ENCODE measurements at regions not wholly inside any gene's neighbourhood (a gene's known extent, or its start where the extent isn't known, plus 50 kb on each side); places are given as distances from the start of the nearest gene placed in this dataset.
"Not testable (repeated sequence)": the region's sequence is repeated elsewhere in the genome, so short reads cannot be mapped to it uniquely, and the experiment has no call there.

DNA sequence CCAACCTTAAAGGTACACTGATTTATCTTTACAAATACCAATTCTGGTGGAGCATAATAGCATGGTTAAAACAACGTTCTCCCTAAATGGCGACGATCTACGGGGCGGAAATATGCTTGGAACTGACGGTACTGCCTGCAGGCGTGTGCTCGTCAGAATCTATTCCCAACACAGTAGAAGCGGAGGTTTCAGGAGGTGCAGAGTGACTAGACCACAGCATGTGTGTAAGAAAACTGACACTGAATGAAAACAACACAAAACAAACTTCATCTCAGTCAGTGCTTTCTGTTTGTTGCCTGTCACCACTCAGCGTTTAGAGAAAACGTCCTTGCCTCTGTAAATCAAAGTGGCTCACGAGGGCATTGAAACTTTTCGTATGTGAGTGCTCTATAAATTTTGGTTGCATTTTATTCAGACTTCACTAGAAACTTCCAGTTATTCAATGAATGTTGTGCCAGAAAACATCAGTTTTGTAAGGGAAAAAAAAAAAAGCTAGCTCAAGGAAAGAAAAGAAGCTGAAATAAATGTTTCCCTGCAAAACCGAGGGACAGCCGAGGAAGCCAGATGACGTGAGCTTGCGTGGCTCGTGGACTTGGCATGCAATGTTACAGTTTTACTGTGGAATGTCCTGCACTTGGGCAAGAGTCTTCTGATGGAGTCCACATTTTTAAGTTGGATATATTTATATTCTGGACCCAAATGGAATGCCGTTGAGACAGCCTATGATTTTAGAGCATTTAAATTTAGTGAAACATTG is 210.4 kb downstream of the LAT start:
- DNase-seq, result not testable (repeated sequence)

DNA sequence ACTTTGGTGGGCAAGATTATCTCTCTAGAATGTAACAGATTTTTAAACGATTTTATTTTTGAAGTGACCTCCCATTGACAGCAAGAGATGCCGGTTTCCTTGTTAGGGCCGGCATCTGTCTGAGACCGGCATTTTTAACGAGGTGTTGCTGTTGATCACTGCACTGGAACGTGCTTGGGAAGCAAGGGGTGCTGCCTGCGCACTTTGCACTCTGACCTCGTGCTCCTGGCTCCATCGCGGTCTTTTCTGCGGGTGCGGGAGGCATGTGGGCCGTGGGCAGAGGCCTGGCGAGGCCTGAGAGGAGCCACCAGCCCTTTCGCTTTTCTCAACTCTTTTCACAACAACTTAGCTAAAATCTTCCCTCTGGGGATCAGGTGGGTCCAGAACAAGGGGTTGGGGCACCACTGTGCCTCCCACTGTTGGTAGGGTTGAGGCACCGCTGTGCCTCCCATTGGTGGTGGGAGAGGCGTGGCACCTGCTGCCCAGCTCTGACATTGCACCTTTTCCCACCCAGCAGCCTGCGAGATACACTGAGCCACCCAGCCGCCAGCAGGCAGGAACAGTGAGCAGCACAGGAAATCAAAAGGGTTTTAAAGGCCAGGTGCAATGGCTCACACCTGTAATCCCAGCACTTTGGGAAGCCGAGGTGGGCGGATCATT is 209.5 kb downstream of the LAT start:
- DNase-seq, result not testable (repeated sequence)

GRCh38 chr16:29193634-29194033 is 208.8 kb downstream of the LAT start:
- DNase-seq, result not testable (repeated sequence)

DNA sequence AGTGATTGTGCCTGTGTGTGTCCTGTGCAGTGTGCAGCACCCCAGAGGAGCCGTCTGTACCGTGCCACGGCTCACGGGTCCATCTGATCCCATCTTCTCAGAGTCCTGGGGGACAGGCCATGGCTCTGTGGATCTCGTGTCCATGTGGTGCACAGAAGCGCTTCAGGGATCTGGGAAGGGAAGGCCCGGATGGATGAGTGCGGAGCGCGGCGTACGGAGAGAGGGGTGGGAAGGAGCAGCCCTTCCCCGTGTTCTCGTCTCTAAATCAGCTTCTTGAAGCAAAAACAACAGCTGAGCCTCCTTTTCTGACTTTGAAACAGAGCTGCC is 208.4 kb downstream of the LAT start:
- not testable (repeated sequence) for DNase-seq

DNA sequence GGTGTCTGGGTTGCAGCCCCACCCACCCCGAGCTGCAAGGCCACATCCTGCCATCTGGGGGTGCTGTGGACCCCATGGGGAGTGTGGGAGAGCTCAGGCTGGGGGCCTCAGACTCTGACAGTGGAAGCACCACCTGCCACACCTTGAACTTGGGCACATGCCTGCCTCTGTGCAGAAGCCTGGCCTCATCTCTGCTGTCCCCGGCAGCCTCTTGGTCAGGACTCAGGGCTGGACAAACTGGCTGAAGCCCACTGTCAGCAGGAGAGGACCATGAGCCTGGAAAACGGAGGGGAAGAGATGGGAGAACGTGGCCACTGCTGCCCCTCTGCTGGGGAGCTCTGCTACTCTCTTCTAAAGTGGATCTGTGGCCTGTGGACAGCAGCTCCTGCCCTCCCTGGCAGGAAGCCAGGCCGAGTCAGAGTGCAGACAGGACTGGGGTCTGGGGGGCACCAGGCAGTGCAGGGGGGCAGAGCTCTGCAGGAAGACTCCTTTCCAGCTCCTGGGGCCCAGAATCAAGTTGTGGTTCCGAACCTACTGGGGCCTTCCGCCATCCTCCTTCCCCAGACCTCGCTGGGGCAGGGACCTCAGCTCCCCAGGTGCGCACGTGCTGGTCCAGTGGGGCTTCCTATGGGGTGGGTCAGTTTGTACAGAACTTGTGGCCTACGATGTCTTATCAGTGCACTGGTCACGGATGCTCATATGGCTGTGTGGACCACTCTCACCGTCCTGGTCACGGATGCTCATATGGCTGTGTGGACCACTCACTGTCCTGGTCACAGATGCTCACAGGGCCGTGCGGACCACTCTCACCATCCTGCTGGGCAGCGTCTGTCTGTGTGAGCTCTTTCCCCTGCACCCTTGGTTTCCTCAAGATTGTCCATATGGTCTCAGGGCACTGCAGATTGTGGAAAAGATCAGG is 207.7 kb downstream of the LAT start:
- no peak for DNase-seq

- not testable (repeated sequence) for DNase-seq
Measured at GRCh38 chr16:29191636-29192180, 206.9 kb downstream of the LAT start.

DNA sequence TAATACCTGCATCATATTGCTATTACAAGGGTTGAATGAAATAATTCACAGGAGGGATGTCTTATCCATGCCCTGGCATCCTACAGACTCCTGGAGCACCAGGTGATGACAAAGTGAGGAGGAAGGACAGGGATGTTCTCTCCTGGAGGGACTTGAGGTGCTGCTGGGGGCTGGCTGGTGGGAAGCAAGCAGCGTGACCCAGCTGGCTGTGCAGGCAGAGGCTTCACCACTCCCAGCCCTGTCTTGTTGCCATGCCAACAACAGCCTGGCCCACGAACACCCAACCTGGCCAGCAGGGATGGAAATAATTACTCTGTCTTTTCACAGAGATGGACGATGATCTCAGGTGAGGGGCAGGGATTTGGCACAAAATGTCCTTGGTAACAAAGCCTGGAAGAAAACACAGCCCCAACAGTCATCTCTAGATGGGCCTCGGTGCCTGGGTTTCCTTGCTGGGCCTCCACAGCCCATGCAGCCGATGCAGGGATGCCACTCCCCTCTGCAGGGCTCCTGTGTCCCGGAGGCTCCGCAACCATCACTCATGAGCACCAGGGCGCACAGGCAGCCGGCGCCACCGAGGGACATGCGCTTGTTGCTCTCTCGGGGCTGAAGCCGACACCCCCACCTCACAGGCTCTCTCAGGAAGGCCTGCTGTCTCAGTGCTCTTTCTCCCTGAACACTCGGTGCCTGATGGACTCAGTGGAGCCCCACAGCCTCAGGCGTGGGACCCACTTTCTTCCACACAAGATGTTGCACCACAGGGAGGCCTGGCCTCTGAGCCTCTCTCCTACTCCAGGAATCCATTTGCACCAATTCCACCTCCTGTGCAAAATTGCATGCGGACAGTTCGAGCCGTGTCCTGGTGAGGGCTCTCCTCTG is 205.9 kb downstream of the LAT start:
- DNase-seq, result not testable (repeated sequence)

- DNase-seq, result not testable (repeated sequence)
Measured at GRCh38 chr16:29188806-29189205, 204.0 kb downstream of the LAT start.

DNA sequence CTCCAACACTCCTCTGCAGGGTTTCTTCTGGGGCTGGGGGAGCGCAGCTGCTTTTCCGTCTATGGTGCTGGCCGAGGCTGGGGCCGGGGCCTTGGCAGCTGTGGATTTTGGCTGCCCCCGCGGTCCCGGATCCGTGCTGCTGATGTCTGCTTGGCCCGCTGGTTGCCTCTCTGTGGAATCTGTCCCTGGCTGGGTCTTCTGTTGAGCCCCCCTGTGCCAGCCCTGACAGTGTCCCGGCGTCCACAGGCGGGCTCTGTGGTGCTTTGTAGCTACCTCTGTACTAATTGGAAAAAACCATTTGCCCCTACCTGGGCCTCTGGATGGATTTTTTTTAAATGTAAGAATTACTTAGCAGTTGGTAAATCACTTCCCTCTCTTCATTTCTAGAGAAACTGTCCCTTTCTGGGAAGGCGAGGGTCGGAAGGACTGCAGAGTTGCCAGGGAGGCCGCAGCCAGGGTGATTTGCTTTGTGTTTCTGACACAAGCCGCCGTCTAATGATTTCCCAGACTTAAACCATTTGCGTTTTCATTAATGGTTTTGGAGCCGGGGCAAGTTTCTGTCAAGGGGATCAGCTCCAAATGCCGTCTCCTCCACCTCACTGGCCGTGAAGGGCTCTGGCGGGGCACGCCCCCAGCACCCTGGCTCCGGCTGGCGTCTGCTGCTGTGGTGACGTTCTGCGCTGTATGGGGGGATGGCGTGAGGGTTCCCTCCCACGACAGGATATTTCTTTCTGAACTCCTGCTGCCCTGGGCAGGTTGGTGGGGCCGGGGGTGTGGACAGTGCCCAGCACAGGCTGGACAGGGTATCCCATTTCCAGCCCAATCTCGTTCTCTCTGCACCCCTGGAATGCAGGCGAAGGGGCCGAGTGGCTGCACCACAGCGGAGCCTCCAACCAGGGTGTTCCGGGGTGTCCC is 201.7 kb downstream of the LAT start:
- DNase-seq, result not testable (repeated sequence)

GRCh38 chr16:29185872-29186271 is 201.0 kb downstream of the LAT start:
- not testable (repeated sequence) for DNase-seq

GRCh38 chr16:29184738-29185438 is 200.0 kb downstream of the LAT start:
- DNase-seq, result not testable (repeated sequence)

DNA sequence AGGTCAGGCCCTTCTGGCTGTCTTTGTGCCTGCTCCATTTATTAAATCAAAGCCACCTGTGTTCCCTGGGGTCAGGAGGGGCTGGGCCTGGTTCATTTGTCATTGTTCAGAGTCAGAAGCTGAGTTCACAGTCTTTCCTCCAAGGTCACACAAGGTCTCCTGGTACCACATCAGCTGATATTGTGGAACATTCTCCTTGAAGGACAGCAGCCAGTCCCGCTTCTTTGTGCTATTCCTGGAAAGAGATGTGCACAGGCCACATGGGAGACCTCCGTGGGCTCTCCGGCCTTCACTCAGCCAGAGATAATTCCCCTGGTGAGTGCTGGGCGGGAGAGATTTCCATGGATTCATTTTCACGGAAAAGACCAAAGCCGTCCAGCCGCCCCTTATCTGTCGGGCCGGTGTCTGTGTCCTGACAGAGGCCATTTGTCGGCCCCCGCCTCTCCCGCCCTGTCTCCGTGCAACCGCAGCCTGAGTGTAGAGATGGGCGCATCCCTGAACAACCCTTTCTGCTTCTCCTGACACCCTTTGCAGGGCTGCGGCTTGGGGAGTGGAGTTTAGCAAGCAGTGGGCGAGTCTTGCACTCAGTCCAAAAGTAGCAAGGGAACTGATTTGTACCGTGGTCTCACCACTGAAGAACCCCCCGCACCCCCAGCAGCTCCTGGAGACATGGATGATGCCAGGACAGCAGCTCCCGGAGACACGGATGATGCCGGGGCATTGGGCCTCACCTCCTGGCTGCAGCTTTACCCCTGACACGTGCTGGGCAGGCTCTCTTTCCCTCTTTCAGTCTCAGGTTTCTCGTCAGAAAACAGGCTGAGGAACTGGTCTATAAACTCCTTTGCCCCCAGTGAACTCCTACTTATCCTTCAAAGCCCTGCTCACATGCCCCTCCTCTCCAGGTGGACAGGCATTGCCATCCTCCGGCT is 198.4 kb downstream of the LAT start:
- DNase-seq, result not testable (repeated sequence)

DNA sequence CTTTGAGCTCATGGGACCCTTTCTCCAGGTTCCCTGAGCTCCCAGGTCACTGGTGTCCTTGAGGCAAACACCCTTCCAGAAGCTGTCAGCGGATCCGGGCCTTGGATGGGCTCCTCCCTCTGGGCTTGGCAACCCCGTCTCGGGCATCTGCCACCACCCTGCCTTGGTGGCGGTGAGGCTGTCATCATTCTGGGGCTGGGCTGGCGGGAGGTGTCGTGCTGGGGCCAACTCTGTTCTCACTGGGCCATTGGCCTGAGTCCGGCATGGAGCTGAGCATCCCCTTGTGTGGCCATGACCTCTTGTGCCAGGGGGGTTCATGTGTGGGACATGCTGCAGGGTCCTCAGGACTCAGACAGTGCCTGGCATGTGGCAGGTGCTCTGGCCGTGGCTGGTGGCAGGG is 197.6 kb downstream of the LAT start:
- no peak for DNase-seq

DNA sequence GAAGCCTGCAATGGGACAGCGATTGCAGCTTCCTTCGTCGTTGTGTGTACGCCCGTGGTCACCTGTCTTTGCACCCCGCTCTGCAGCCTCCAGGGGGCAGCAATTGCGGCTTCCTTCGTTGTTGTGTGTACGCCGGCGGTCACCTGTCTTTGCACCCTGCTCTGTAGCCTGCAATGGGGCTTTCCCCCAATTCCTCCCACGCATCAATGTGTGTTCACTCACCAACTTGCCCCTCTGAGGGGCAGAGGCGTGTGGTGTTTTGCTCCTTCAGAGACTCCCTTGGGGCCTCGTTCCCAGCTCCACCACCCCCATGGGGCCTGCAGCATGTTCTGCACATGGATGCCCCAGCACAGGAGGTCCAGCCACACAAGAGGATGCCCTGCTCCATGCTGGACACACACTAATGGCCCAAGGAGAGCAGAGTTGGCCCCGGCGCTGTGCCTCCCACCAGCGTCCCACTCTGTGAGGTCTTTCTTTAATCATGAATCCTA is 197.1 kb downstream of the LAT start:
- DNase-seq, result peak; percentile 45

GRCh38 chr16:29181254-29181780 is 196.5 kb downstream of the LAT start:
- DNase-seq, result not testable (repeated sequence)

DNA sequence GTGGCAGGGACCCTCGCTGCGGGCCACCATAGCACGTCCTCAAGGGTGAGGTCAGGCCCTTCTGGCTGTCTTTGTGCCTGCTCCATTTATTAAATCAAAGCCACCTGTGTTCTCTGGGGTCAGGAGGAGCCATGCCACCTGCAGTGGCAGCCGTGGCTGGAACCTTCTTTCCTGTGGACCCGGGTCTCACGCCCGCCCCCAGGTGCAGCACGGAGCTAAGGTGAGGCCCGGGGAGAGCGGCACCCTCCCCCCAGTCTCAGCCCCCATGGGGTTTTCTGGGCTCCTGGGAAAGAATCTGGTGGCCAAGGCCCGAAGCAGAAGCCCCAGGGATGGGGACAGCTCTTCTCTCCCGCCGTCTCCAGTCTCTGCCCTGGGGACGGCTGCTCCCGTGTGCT is 195.4 kb downstream of the LAT start:
- DNase-seq, result not testable (repeated sequence)

DNA sequence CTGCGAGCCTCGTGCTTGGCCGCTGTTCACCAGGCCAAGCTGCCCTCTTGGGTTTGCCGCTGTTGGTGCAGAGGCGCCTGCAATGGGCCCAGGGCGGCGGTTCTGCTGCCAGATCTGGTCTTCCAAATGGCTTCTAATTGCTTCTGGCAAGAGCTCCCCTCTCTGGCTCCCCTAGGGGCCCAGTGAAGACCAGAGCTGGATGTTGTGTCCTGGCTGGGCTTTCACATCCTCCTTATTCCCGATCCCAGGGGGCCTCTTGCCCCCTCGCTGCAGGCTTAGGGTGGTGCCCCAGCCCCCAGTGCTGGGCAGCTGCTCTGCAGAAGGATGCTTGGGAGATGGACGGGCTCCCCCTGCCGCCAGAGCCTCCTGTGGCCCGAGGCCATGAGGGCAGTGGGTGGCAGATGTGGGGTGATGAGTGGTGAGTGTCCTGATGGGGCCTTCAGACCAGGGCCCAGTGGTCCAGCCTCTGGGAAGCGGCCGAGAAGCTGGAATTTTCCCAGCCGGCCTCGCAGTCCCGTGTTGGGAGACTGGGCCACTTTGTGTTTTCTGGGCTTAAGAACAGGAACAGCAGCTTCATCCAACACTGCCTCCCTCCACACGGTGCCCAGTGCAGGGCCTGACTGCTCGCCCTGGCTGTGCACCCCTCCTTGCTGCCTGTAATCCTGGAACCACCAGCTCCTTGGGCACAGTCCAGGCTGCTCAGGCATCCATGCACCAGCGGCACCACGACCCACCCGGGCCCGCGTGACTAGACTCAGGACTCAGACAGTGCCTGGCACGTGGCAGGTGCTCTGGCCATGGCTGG is 194.8 kb downstream of the LAT start:
- DNase-seq, result not testable (repeated sequence)
